ENCODE measurements at regions not wholly inside any gene's neighbourhood (a gene's known extent, or its start where the extent isn't known, plus 50 kb on each side); places are given as distances from the start of the nearest gene placed in this dataset.
A peak's percentile ranks its signal among the peaks of the same experiment; 100 is the strongest.

GRCh38 chr1:163668472-163668871, 346.7 kb downstream of the NUF2 start:
- peak; percentile 21 for DNase-seq
- Histone ChIP-seq H3K9me3 (ENCODE audit: low read depth) (no peaks in the 10 kb centered on the region), H3K27ac (no peak overlapping the region), H3K79me2 (ENCODE audit: insufficient read depth) (no peaks in the 10 kb centered on the region), H3K36me3 (ENCODE audit: low read depth) (no peaks in the 10 kb centered on the region), H3K4me2 (ENCODE audit: unreplicated experiment) (no peak overlapping the region), H3K9me2 (ENCODE audit: insufficient read depth) (no peaks in the 10 kb centered on the region), H3K4me1 (ENCODE audit: insufficient read depth) (peaks cover 2% of the 10 kb centered on the region; the same call in 1 of the 2 replicates), H3K27me3 (replicated peaks; ENCODE audit: insufficient read depth) (no peaks in the 10 kb centered on the region), H3K4me3 (no peak overlapping the region), H3K9ac (no peak overlapping the region), H4K20me1 (ENCODE audit: insufficient read depth) (no peaks in the 10 kb centered on the region), H3F3A (ENCODE audit: insufficient read depth) (no peaks in the 10 kb centered on the region), H2AFZ (no peak overlapping the region)
- TF ChIP-seq EZH2 (IDR thresholded peaks at IDR 0.05; ENCODE audit: insufficient read depth, poor library complexity, severe bottlenecking) (no peak), EZH2phosphoT487 (IDR thresholded peaks at IDR 0.05; ENCODE audit: insufficient read depth, low read depth) (no peak)
- in situ Hi-C loops (cut with MboI) = no loop called here
- 72 to 76% methylated on average over 2 of the region's 2 CpGs for WGBS, 2 experiments (ENCODE audit: low coverage in 1 of 2, low lambda C conversion rate in 2 of 2, missing lambda C conversion rate in 2 of 2)

GRCh38 chr1:163670989-163671757, 349.4 kb downstream of the NUF2 start:
- Histone ChIP-seq H3K36me3 (ENCODE audit: low read depth) (no peaks in the 10 kb centered on the region), H3K79me2 (ENCODE audit: insufficient read depth) (no peaks in the 10 kb centered on the region), H3K9ac (no peak overlapping the region), H4K20me1 (ENCODE audit: insufficient read depth) (no peaks in the 10 kb centered on the region), H3K9me3 (ENCODE audit: low read depth) (no peaks in the 10 kb centered on the region), H3K4me3 (no peak overlapping the region), H3K4me1 (ENCODE audit: insufficient read depth) (peaks cover 11% of the 10 kb centered on the region; the same call in 1 of the 2 replicates), H3F3A (ENCODE audit: insufficient read depth) (no peaks in the 10 kb centered on the region), H3K4me2 (ENCODE audit: unreplicated experiment) (no peak overlapping the region), H3K27ac (no peak overlapping the region), H2AFZ (no peak overlapping the region), H3K9me2 (ENCODE audit: insufficient read depth) (no peaks in the 10 kb centered on the region), H3K27me3 (replicated peaks; ENCODE audit: insufficient read depth) (no peaks in the 10 kb centered on the region)
- no peak for DNase-seq
- in situ Hi-C loops (cut with MboI) = no loop called here
- 63 to 64% methylated on average over 4 of the region's 4 CpGs for WGBS, 2 experiments (ENCODE audit: low coverage in 1 of 2, low lambda C conversion rate in 2 of 2, missing lambda C conversion rate in 2 of 2)
- TF ChIP-seq EZH2 (IDR thresholded peaks at IDR 0.05; ENCODE audit: insufficient read depth, poor library complexity, severe bottlenecking) = no peak
- TF ChIP-seq EZH2phosphoT487 (IDR thresholded peaks at IDR 0.05; ENCODE audit: insufficient read depth, low read depth) = no peak

- H3K9me2 ChIP-seq (ENCODE audit: insufficient read depth) = no peaks in the 10 kb centered on the region
- TF ChIP-seq EZH2phosphoT487 (IDR thresholded peaks at IDR 0.05; ENCODE audit: insufficient read depth, low read depth) (no peak), EZH2 (IDR thresholded peaks at IDR 0.05; ENCODE audit: insufficient read depth, poor library complexity, severe bottlenecking) (no peak)
- no peak for DNase-seq
- H3K27me3 ChIP-seq (replicated peaks; ENCODE audit: insufficient read depth) = no peaks in the 10 kb centered on the region
- in situ Hi-C loops (cut with MboI) = no loop called here
- H3K27ac ChIP-seq = no peak overlapping the region
- no peaks in the 10 kb centered on the region for H3K79me2 ChIP-seq (ENCODE audit: insufficient read depth)
- H3K4me3 ChIP-seq = no peak overlapping the region
- no peak overlapping the region for H3K9ac ChIP-seq
- 75 to 76% methylated on average over 9 of the region's 9 CpGs for WGBS, 2 experiments (ENCODE audit: low coverage in 1 of 2, low lambda C conversion rate in 2 of 2, missing lambda C conversion rate in 2 of 2)
- H3K4me1 ChIP-seq (ENCODE audit: insufficient read depth) = peaks cover 11% of the 10 kb centered on the region; the same call in 1 of the 2 replicates
- no peaks in the 10 kb centered on the region for H3K9me3 ChIP-seq (ENCODE audit: low read depth)
- H4K20me1 ChIP-seq (ENCODE audit: insufficient read depth) = no peaks in the 10 kb centered on the region
- H2AFZ ChIP-seq = 0 out of 2 replicates have a peak overlapping the region, but pooled peaks have one; percentile 19
- no peak overlapping the region for H3K4me2 ChIP-seq (ENCODE audit: unreplicated experiment)
- H3K36me3 ChIP-seq (ENCODE audit: low read depth) = no peaks in the 10 kb centered on the region
- H3F3A ChIP-seq (ENCODE audit: insufficient read depth) = no peaks in the 10 kb centered on the region
These were observed 351.4 kb downstream of the NUF2 start for GRCh38 chr1:163672976-163673758.

GRCh38 chr1:163673759-163674151, 352.0 kb downstream of the NUF2 start:
- H3K9me2 ChIP-seq (ENCODE audit: insufficient read depth) = no peaks in the 10 kb centered on the region
- TF ChIP-seq EZH2 (IDR thresholded peaks at IDR 0.05; ENCODE audit: insufficient read depth, poor library complexity, severe bottlenecking) (no peak), EZH2phosphoT487 (IDR thresholded peaks at IDR 0.05; ENCODE audit: insufficient read depth, low read depth) (no peak)
- H3K79me2 ChIP-seq (ENCODE audit: insufficient read depth) = no peaks in the 10 kb centered on the region
- no peak overlapping the region for H3K9ac ChIP-seq
- no peaks in the 10 kb centered on the region for H3F3A ChIP-seq (ENCODE audit: insufficient read depth)
- in situ Hi-C loops (cut with MboI) = no loop called here
- no peaks in the 10 kb centered on the region for H3K27me3 ChIP-seq (replicated peaks; ENCODE audit: insufficient read depth)
- DNase-seq = peak; percentile 74
- 0 out of 2 replicates have a peak overlapping the region, but pooled peaks have one; percentile 19 for H2AFZ ChIP-seq
- H3K4me2 ChIP-seq (ENCODE audit: unreplicated experiment) = no peak overlapping the region
- no peaks in the 10 kb centered on the region for H4K20me1 ChIP-seq (ENCODE audit: insufficient read depth)
- no peaks in the 10 kb centered on the region for H3K36me3 ChIP-seq (ENCODE audit: low read depth)
- 37 to 43% methylated on average over 8 of the region's 8 CpGs for WGBS, 2 experiments (ENCODE audit: low coverage in 1 of 2, low lambda C conversion rate in 2 of 2, missing lambda C conversion rate in 2 of 2)
- no peak overlapping the region for H3K27ac ChIP-seq
- H3K4me1 ChIP-seq (ENCODE audit: insufficient read depth) = peaks cover 11% of the 10 kb centered on the region; the same call in 1 of the 2 replicates
- no peaks in the 10 kb centered on the region for H3K9me3 ChIP-seq (ENCODE audit: low read depth)
- no peak overlapping the region for H3K4me3 ChIP-seq
